GM12878 (cell line): ENCODE measurements at regions not wholly inside any gene's neighbourhood (a gene's known extent, or its start where the extent isn't known, plus 50 kb on each side); places are given as distances from the start of the nearest gene placed in this dataset.

Source experiments
- ATAC-seq: fragments of 200-7000 bp; cut with Tn5 transposase; 3 replicates; pipeline ENCODE4 v1.9.1; 2020; ENCODE audit warnings: mild to moderate bottlenecking, moderate library complexity
- BruUV-seq: library from RNA; stranded (reverse); fragments of 400-500 nt; replicated peaks from 2 replicates; lab custom pipeline; 2021; lab: Mats Ljungman, UMichigan
- CTCF ChIA-PET: fragments of 300-600 bp; sonication (Branson Sonifier 250); formaldehyde crosslinking; extraction: SDS; loops from one replicate; lab custom pipeline; 2021; ENCODE audit warnings: inconsistent platforms; lab: Yijun Ruan, JAX
- POLR2A ChIA-PET: fragments of 350-600 bp; formaldehyde crosslinking; extraction: SDS; loops from one replicate; lab custom pipeline; 2021; ENCODE audit warnings: inconsistent platforms; lab: Charles Lee
- RAD21 ChIA-PET: fragments of 300-600 bp; sonication (Branson Sonifier 250); formaldehyde crosslinking; loops from one replicate; lab custom pipeline; 2023; ENCODE audit warnings: antibody characterized with exemption; ENCODE audit not compliant: unreplicated experiment; lab: Charles Lee
- SMC1A ChIA-PET: fragments of 300-600 bp; sonication (Branson Sonifier 250); formaldehyde crosslinking; loops from one replicate; lab custom pipeline; 2023; ENCODE audit not compliant: unreplicated experiment, uncharacterized antibody; lab: Charles Lee
- DNase-seq: peaks from one replicate; pipeline ENCODE4 v3.0.0-alpha.2; 2011; ENCODE audit warnings: low read depth, low spot score
- FAIRE-seq: peaks from 3 replicates; lab custom pipeline; 2011; peaks lifted over from hg19 to GRCh38; lab: Jason Lieb, UNC
- H2AFZ ChIP-seq: 2 replicates; pipeline ENCODE4 v1.6.0; 2011; ENCODE audit warnings: low read depth, low read length, control low read depth; ENCODE audit not compliant: control insufficient read depth
- H3K27ac ChIP-seq: 2 replicates; pipeline ENCODE4 v1.5.1; 2011; ENCODE audit warnings: control low read depth; ENCODE audit not compliant: control insufficient read depth, insufficient read depth
- H3K27me3 ChIP-seq, 2 experiments: replicated peaks in 1 of 2; 2 replicates each; pipeline versions ENCODE4 v1.6.0 to v1.6.1; 2011; ENCODE audit warnings: low read length in 1 of 2; ENCODE audit not compliant: control insufficient read depth in 2 of 2, insufficient read depth in 2 of 2
- H3K36me3 ChIP-seq, 2 experiments: 2 replicates each; pipeline ENCODE4 v1.5.1; 2011; ENCODE audit warnings: low read length in 1 of 2; ENCODE audit not compliant: control insufficient read depth in 2 of 2, insufficient read depth in 2 of 2
- H3K4me1 ChIP-seq: 2 replicates; pipeline ENCODE4 v1.6.1; 2011; ENCODE audit warnings: mild to moderate bottlenecking, low read length, moderate library complexity, mixed read lengths; ENCODE audit not compliant: control insufficient read depth, insufficient read depth
- H3K4me2 ChIP-seq: 2 replicates; pipeline ENCODE4 v1.6.0; 2011; ENCODE audit warnings: control low read depth; ENCODE audit not compliant: control insufficient read depth, insufficient read depth
- H3K4me3 ChIP-seq: fragments of 200-600 bp; sonication (generic); 2 replicates; pipeline ENCODE4 v1.5.1; 2016
- H3K79me2 ChIP-seq: 2 replicates; pipeline ENCODE4 v1.6.0; 2011; ENCODE audit warnings: low read length; ENCODE audit not compliant: control insufficient read depth, insufficient read depth
- H3K9ac ChIP-seq: 2 replicates; pipeline ENCODE4 v1.8.0; 2011; ENCODE audit warnings: low read length, control low read depth, mixed read lengths; ENCODE audit not compliant: control insufficient read depth, insufficient read depth
- H3K9me3 ChIP-seq: replicated peaks from 3 replicates; pipeline ENCODE4 v1.5.1; 2011; ENCODE audit warnings: mild to moderate bottlenecking, low read length; ENCODE audit not compliant: control insufficient read depth, insufficient read depth
- H4K20me1 ChIP-seq: 2 replicates; pipeline ENCODE4 v1.6.0; 2011; ENCODE audit not compliant: control insufficient read depth, insufficient read depth
- E2F8 ChIP-seq: fragments of 450-650 bp; IDR thresholded peaks from 2 replicates; pipeline ENCODE4 v1.6.1; 2018; ENCODE audit warnings: mild to moderate bottlenecking, low read depth, moderate library complexity; ENCODE audit not compliant: partially characterized antibody
- EZH2 ChIP-seq: IDR thresholded peaks from 2 replicates; pipeline ENCODE4 v1.6.1; 2012; ENCODE audit warnings: low read depth, mild to moderate bottlenecking, control low read depth, inconsistent platforms, low read length, borderline replicate concordance; ENCODE audit not compliant: control insufficient read depth
- KAT2A ChIP-seq: conservative IDR thresholded peaks from 2 replicates; pipeline ENCODE4 v1.6.1; 2011; ENCODE audit warnings: low read depth, low read length; ENCODE audit not compliant: control insufficient read depth
- MXI1 ChIP-seq: fragments of 150-350 bp; IDR thresholded peaks from 2 replicates; pipeline ENCODE4 v1.6.1; 2011; ENCODE audit warnings: low read depth, mild to moderate bottlenecking, inconsistent platforms, low read length, improper control_type of control experiment
- POLR2A ChIP-seq: IDR thresholded peaks from 2 replicates; pipeline ENCODE4 v1.6.1; 2011; ENCODE audit warnings: low read depth, mild to moderate bottlenecking, low read length
- RAD21 ChIP-seq: IDR thresholded peaks from 2 replicates; pipeline ENCODE4 v1.6.1; 2011; ENCODE audit warnings: mild to moderate bottlenecking, low read depth, low read length, moderate library complexity; ENCODE audit not compliant: insufficient read depth
- RBBP5 ChIP-seq: fragments of 200-600 bp; sonication (generic); conservative IDR thresholded peaks from 2 replicates; pipeline ENCODE4 v1.6.1; 2016
- SIN3A ChIP-seq: IDR thresholded peaks from 2 replicates; pipeline ENCODE4 v1.6.1; 2012; ENCODE audit warnings: low read depth, low read length, improper control_type of control experiment
- SIX5 ChIP-seq: IDR thresholded peaks from 2 replicates; pipeline ENCODE4 v1.6.1; 2011; ENCODE audit warnings: mild to moderate bottlenecking, low read depth, low read length, moderate library complexity; ENCODE audit not compliant: severe bottlenecking
- SP1 ChIP-seq: IDR thresholded peaks from one replicate; pipeline ENCODE4 v1.6.1; 2011; ENCODE audit warnings: low read depth, low read length
- TCF7 ChIP-seq: IDR thresholded peaks from 2 replicates; pipeline ENCODE4 v1.6.1; 2014; ENCODE audit warnings: antibody characterized with exemption, borderline replicate concordance
- ZBTB33 ChIP-seq: fragments of 450-650 bp; IDR thresholded peaks from 2 replicates; pipeline ENCODE4 v1.6.1; 2017; ENCODE audit warnings: mild to moderate bottlenecking
- ZBTB4 ChIP-seq: fragments of 450-650 bp; formaldehyde crosslinking; IDR thresholded peaks from 2 replicates; pipeline ENCODE4 v1.4.0; 2022; ENCODE audit warnings: mild to moderate bottlenecking, moderate library complexity
- WGBS: methylation state at CpG from one replicate; pipeline ENCODE4 v1.1.6; 2016; ENCODE audit warnings: low lambda C conversion rate; ENCODE audit not compliant: insufficient replicate concordance, insufficient coverage; ENCODE audit errors: missing lambda C conversion rate; 5-methylcytosine and 5-hydroxymethylcytosine counted together
- in situ Hi-C: fragments of 300-500 bp; cut with MboI; formaldehyde crosslinking; loops from 9 replicates; pipeline ENCODE4 v1.14.3; 2018; ENCODE audit warnings: mixed read lengths
- intact Hi-C: fragments of 100-400 bp; cut with micrococcal nuclease; formaldehyde crosslinking; loops from one replicate; pipeline ENCODE4 v1.14.2; 2022; ENCODE audit not compliant: unreplicated experiment
- TF ChIP-seq, protein P1 (sequence below): IDR thresholded peaks from 2 replicates; pipeline ENCODE4 v1.6.1; 2011; ENCODE audit warnings: low read depth, low read length, improper control_type of control experiment, borderline replicate concordance

GRCh38 chr1:47635111-47635510 lies 197.3 kb downstream of the FOXD2 start:
- H3K36me3 ChIP-seq: no peaks in the 10 kb centered on the region
- no peak for ATAC-seq
- no peaks in the 10 kb centered on the region; a peak in 2 of 4 replicates for H3K27me3 ChIP-seq
- no peaks in the 10 kb centered on the region for H3K9me3 ChIP-seq
- H3K4me3 ChIP-seq: no peak overlapping the region
- no peak overlapping the region for H3K27ac ChIP-seq
- ChIA-PET POLR2A (no interaction called here), RAD21 (no interaction called here), SMC1A (no interaction called here), CTCF (no interaction called here)
- no peak for TF ChIP-seq KAT2A
- TF ChIP-seq SP1: no peak
- TF ChIP-seq EZH2: no peak
- no peak for TF ChIP-seq RBBP5
- TF ChIP-seq, protein P1, sequence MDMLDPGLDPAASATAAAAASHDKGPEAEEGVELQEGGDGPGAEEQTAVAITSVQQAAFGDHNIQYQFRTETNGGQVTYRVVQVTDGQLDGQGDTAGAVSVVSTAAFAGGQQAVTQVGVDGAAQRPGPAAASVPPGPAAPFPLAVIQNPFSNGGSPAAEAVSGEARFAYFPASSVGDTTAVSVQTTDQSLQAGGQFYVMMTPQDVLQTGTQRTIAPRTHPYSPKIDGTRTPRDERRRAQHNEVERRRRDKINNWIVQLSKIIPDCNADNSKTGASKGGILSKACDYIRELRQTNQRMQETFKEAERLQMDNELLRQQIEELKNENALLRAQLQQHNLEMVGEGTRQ: no peak
- TF ChIP-seq RAD21: no peak
- TF ChIP-seq POLR2A: no peak
- TF ChIP-seq E2F8: no peak
- TF ChIP-seq SIX5: no peak
- no peak for TF ChIP-seq TCF7
- TF ChIP-seq ZBTB33: no peak
- no peak for TF ChIP-seq SIN3A
- no peak for TF ChIP-seq MXI1
- TF ChIP-seq ZBTB4 (CRISPR knock-in tag): no peak
- no peak overlapping the region for H2AFZ ChIP-seq
- in situ Hi-C loops: no loop called here
- no peak overlapping the region for H3K9ac ChIP-seq
- no peak for DNase-seq
- 46% methylated on average over 5 of the region's 5 CpGs for WGBS
- no peaks in the 10 kb centered on the region for H3K79me2 ChIP-seq
- BruUV-seq: no TSS peak
- no peak for FAIRE-seq
- intact Hi-C loops: no loop called here
- no peaks in the 10 kb centered on the region for H4K20me1 ChIP-seq
- no peaks in the 10 kb centered on the region for H3K4me1 ChIP-seq
- no peak overlapping the region for H3K4me2 ChIP-seq
